LNCAP (cell line): ENCODE measurements at regions not wholly inside any gene's neighbourhood (a gene's known extent, or its start where the extent isn't known, plus 50 kb on each side); places are given as distances from the start of the nearest gene placed in this dataset.

Experiments
- CTCF ChIP-seq: fragments of 450-650 bp; IDR thresholded peaks from 2 replicates; pipeline ENCODE4 v1.5.1; 2017; ENCODE audit warnings: mild to moderate bottlenecking

- TF ChIP-seq CTCF: no peak
These were observed 188.3 kb upstream of the CAMK1G start for GRCh38 chr1:209395169-209395568.

- no peak for TF ChIP-seq CTCF
These were observed 186.1 kb upstream of the CAMK1G start for GRCh38 chr1:209397371-209397770.

GRCh38 chr1:209397910-209398309 is 185.6 kb upstream of the CAMK1G start:
- TF ChIP-seq CTCF: no peak

- TF ChIP-seq CTCF: no peak
These were observed 185.1 kb upstream of the CAMK1G start for GRCh38 chr1:209398313-209398991.

GRCh38 chr1:209399800-209400199 is 183.7 kb upstream of the CAMK1G start:
- TF ChIP-seq CTCF: no peak

- TF ChIP-seq CTCF: no peak
These were observed 182.9 kb upstream of the CAMK1G start for GRCh38 chr1:209400351-209401220.

- no peak for TF ChIP-seq CTCF
These were observed 180.8 kb upstream of the CAMK1G start for GRCh38 chr1:209402697-209403096.
